CD14-positive monocyte (primary cell): ENCODE measurements at regions not wholly inside any gene's neighbourhood (a gene's known extent, or its start where the extent isn't known, plus 50 kb on each side); places are given as distances from the start of the nearest gene placed in this dataset.

Experiments used
- DNase-seq, 3 donors: peaks; one replicate each; pipeline ENCODE4 v3.0.0-alpha.2; 2011 to 2022
- H2AFZ ChIP-seq: 2 replicates; pipeline ENCODE4 v1.6.0; 2012; ENCODE audit warnings: mild to moderate bottlenecking, low read depth, low read length, inconsistent platforms; ENCODE audit not compliant: insufficient read depth, poor library complexity, severe bottlenecking
- H3K27ac ChIP-seq, 2 donors: 1 replicate in 1 of 2; 2 replicates in 1 of 2; pipeline ENCODE4 v1.5.1; 2012 to 2013; ENCODE audit warnings: low read length in 2 of 2, control low read depth in 1 of 2, inconsistent platforms in 1 of 2, low read depth in 1 of 2, mild to moderate bottlenecking in 1 of 2
- H3K27me3 ChIP-seq, 2 donors: one replicate each; pipeline versions ENCODE4 v1.6.0 to v1.6.1; 2011 to 2013; ENCODE audit warnings: low read length in 2 of 2; ENCODE audit not compliant: control insufficient read depth in 2 of 2, insufficient read depth in 2 of 2
- H3K36me3 ChIP-seq, 2 donors: replicated peaks in 1 of 2; 1 replicate in 1 of 2; 2 replicates in 1 of 2; pipeline versions ENCODE4 v1.5.1 to v1.6.1; 2012 to 2013; ENCODE audit warnings: low read length in 2 of 2, control low read depth in 1 of 2, inconsistent platforms in 1 of 2, mild to moderate bottlenecking in 1 of 2; ENCODE audit not compliant: insufficient read depth in 2 of 2, control insufficient read depth in 1 of 2
- H3K4me1 ChIP-seq, 2 donors: 1 replicate in 1 of 2; 2 replicates in 1 of 2; pipeline versions ENCODE4 v1.5.1 to v1.6.1; 2012 to 2013; ENCODE audit warnings: low read length in 2 of 2, control low read depth in 1 of 2, inconsistent platforms in 1 of 2, mild to moderate bottlenecking in 1 of 2, moderate library complexity in 1 of 2; ENCODE audit not compliant: insufficient read depth in 2 of 2, control insufficient read depth in 1 of 2
- H3K4me2 ChIP-seq: replicated peaks from 2 replicates; pipeline ENCODE3; 2012; ENCODE audit warnings: low read length, moderate library complexity, mild to moderate bottlenecking; ENCODE audit not compliant: poor library complexity, severe bottlenecking; ENCODE audit errors: extremely low read depth
- H3K4me3 ChIP-seq, 3 experiments: fragments of 200-600 bp in 1 of 3; sonication (generic) in 1 of 3; replicated peaks in 1 of 3; 1 replicate in 2 of 3; 2 replicates in 1 of 3; pipeline ENCODE4 v1.5.1; 2011 to 2013; ENCODE audit warnings: low read length in 3 of 3, mild to moderate bottlenecking in 3 of 3, control low read depth in 2 of 3, low read depth in 2 of 3, inconsistent platforms in 1 of 3, moderate library complexity in 1 of 3
- H3K79me2 ChIP-seq: 2 replicates; pipeline ENCODE4 v1.6.0; 2012; ENCODE audit warnings: mild to moderate bottlenecking, control low read depth, inconsistent platforms, low read length, moderate library complexity; ENCODE audit not compliant: insufficient read depth
- H3K9ac ChIP-seq: 2 replicates; pipeline ENCODE4 v1.6.0; 2017; ENCODE audit warnings: low read length, mild to moderate bottlenecking; ENCODE audit not compliant: insufficient read depth, poor library complexity, severe bottlenecking
- H3K9me3 ChIP-seq, 2 donors: replicated peaks in 1 of 2; 1 replicate in 1 of 2; 2 replicates in 1 of 2; pipeline versions ENCODE4 v1.5.1 to v1.6.1; 2012 to 2013; ENCODE audit warnings: low read length in 2 of 2, control low read depth in 1 of 2; ENCODE audit not compliant: control insufficient read depth in 1 of 2, insufficient read depth in 1 of 2
- H4K20me1 ChIP-seq: 2 replicates; pipeline ENCODE4 v1.6.0; 2012; ENCODE audit warnings: mild to moderate bottlenecking, low read length, control low read depth, moderate library complexity; ENCODE audit not compliant: insufficient read depth
- H3K27ac Mint-ChIP-seq, 7 donors: one replicate each; pipeline ENCODE4 v1.8.0; 2020; ENCODE audit warnings: mild to moderate bottlenecking in 7 of 7, mixed read lengths in 7 of 7, moderate library complexity in 6 of 7, inconsistent platforms in 2 of 7
- H3K27me3 Mint-ChIP-seq, 3 donors: one replicate each; pipeline ENCODE4 v1.8.0; 2021 to 2022; ENCODE audit warnings: low read depth in 3 of 3, mild to moderate bottlenecking in 3 of 3, mixed read lengths in 3 of 3, moderate library complexity in 3 of 3, inconsistent platforms in 1 of 3
- H3K36me3 Mint-ChIP-seq, 2 donors: one replicate each; pipeline ENCODE4 v1.8.0; 2020; ENCODE audit warnings: mixed read lengths in 2 of 2, inconsistent platforms in 1 of 2, mild to moderate bottlenecking in 1 of 2
- H3K4me1 Mint-ChIP-seq: one replicate; pipeline ENCODE4 v1.8.0; 2020; ENCODE audit warnings: mild to moderate bottlenecking, mixed read lengths
- H3K4me3 Mint-ChIP-seq, 2 donors: one replicate each; pipeline ENCODE4 v1.8.0; 2020; ENCODE audit warnings: mild to moderate bottlenecking in 2 of 2, mixed read lengths in 2 of 2, moderate library complexity in 1 of 2
- H3K9me3 Mint-ChIP-seq, 7 donors: one replicate each; pipeline ENCODE4 v1.8.0; 2020 to 2022; ENCODE audit warnings: mixed read lengths in 7 of 7, mild to moderate bottlenecking in 6 of 7, moderate library complexity in 6 of 7, inconsistent platforms in 2 of 7
- CTCF ChIP-seq: fragments of 200-600 bp; IDR thresholded peaks from one replicate; pipeline ENCODE4 v1.8.0; 2022; ENCODE audit warnings: antibody characterized with exemption, mild to moderate bottlenecking
- WGBS: methylation state at CpG from one replicate; pipeline ENCODE4 v1.1.5; 2013; ENCODE audit warnings: missing lambda C conversion rate; ENCODE audit not compliant: insufficient coverage; 5-methylcytosine and 5-hydroxymethylcytosine counted together
- intact Hi-C, 2 donors: fragments of 100-400 bp; cut with micrococcal nuclease; formaldehyde crosslinking; loops; one replicate each; pipeline versions ENCODE4 v1.15.0 to v1.15.1; 2023

- H3K4me2 ChIP-seq: no peak overlapping the region
- H3K36me3 Mint-ChIP-seq: no peaks in the 10 kb centered on the region
- no peak overlapping the region for H3K4me3 Mint-ChIP-seq
- no peaks in the 10 kb centered on the region for H3K27me3 ChIP-seq
- no peak overlapping the region for H3K4me3 ChIP-seq
- TF ChIP-seq CTCF: no peak
- DNase-seq: no peak
- H3K27me3 Mint-ChIP-seq: peaks cover 0 to 2% (median 0%) of the 10 kb centered on the region in 3 donors
- H3K9ac ChIP-seq: no peak overlapping the region
- no peak overlapping the region for H3K27ac Mint-ChIP-seq
- H3K79me2 ChIP-seq: no peaks in the 10 kb centered on the region
- H3K4me1 ChIP-seq: no peaks in the 10 kb centered on the region
- H3K4me1 Mint-ChIP-seq: no peaks in the 10 kb centered on the region
- H3K27ac ChIP-seq: no peak overlapping the region
- no peaks in the 10 kb centered on the region for H3K9me3 ChIP-seq
- intact Hi-C loops: no loop called here
- peaks cover 0 to 4% (median 0%) of the 10 kb centered on the region in 7 donors for H3K9me3 Mint-ChIP-seq
- H2AFZ ChIP-seq: no peak overlapping the region
- no peaks in the 10 kb centered on the region for H4K20me1 ChIP-seq
- no peaks in the 10 kb centered on the region for H3K36me3 ChIP-seq
Measured at GRCh38 chr4:77501240-77501639, 104.4 kb upstream of the CXCL13 start.

- Histone ChIP-seq H3K4me3 (no peak overlapping the region), H3K9ac (no peak overlapping the region), H3K4me1 (no peaks in the 10 kb centered on the region), H3K79me2 (no peaks in the 10 kb centered on the region), H3K4me2 (no peak overlapping the region), H4K20me1 (no peaks in the 10 kb centered on the region), H2AFZ (no peak overlapping the region), H3K27me3 (no peaks in the 10 kb centered on the region), H3K9me3 (no peaks in the 10 kb centered on the region), H3K27ac (no peak overlapping the region), H3K36me3 (no peaks in the 10 kb centered on the region)
- Mint-ChIP-seq H3K27me3 (peaks cover 0 to 3% (median 2%) of the 10 kb centered on the region in 3 donors), H3K9me3 (peaks cover 0 to under 1% (median 0%) of the 10 kb centered on the region in 7 donors), H3K36me3 (no peaks in the 10 kb centered on the region), H3K4me1 (no peaks in the 10 kb centered on the region), H3K4me3 (no peak overlapping the region), H3K27ac (no peak overlapping the region)
- WGBS: 86% methylated on average over 1 of the region's 2 CpGs
- no peak for DNase-seq
- no peak for TF ChIP-seq CTCF
- intact Hi-C loops: no loop called here
Measured at GRCh38 chr4:77501851-77502250, 103.8 kb upstream of the CXCL13 start.
